SK-N-SH treated with all-trans-retinoic acid at 6 μM for 48 hours (cell line): ENCODE measurements at regions not wholly inside any gene's neighbourhood (a gene's known extent, or its start where the extent isn't known, plus 50 kb on each side); places are given as distances from the start of the nearest gene placed in this dataset.

Experiments used
- ATAC-seq: fragments of 200-7000 bp; cut with Tn5 transposase; 3 replicates; pipeline ENCODE4 v1.9.1; 2020; ENCODE audit warnings: mild to moderate bottlenecking, moderate library complexity
- ARNTL ChIP-seq: fragments of 450-650 bp; formaldehyde crosslinking; IDR thresholded peaks from 2 replicates; pipeline ENCODE4 v1.5.0; 2020; ENCODE audit warnings: low read depth, mild to moderate bottlenecking, moderate library complexity, borderline replicate concordance
- BACH2 ChIP-seq: fragments of 250-450 bp; sonication (Bioruptor Pico); IDR thresholded peaks from 2 replicates; pipeline ENCODE4 v1.9.0; 2021; ENCODE audit warnings: mild to moderate bottlenecking, borderline replicate concordance
- CSDC2 ChIP-seq: fragments of 250-450 bp; sonication (Bioruptor Pico); IDR thresholded peaks from 2 replicates; pipeline ENCODE4 v1.5.0; 2020; ENCODE audit warnings: mild to moderate bottlenecking, moderate library complexity
- CSRNP3 ChIP-seq: fragments of 250-450 bp; sonication (Bioruptor Pico); IDR thresholded peaks from 2 replicates; pipeline ENCODE4 v1.5.1; 2021; ENCODE audit warnings: mild to moderate bottlenecking, moderate library complexity
- ESRRG ChIP-seq: fragments of 250-450 bp; sonication (Bioruptor Pico); IDR thresholded peaks from 2 replicates; pipeline ENCODE4 v1.6.1; 2021; ENCODE audit warnings: mild to moderate bottlenecking
- GLIS3 ChIP-seq: fragments of 250-450 bp; sonication (Bioruptor Pico); IDR thresholded peaks from 2 replicates; pipeline ENCODE4 v1.5.0; 2020; ENCODE audit warnings: mild to moderate bottlenecking, moderate library complexity
- ISL1 ChIP-seq: fragments of 250-450 bp; sonication (Bioruptor Pico); IDR thresholded peaks from 2 replicates; pipeline ENCODE4 v2.1.2; 2022; ENCODE audit warnings: mild to moderate bottlenecking, moderate library complexity
- PATZ1 ChIP-seq: fragments of 250-450 bp; sonication (Bioruptor Pico); IDR thresholded peaks from 2 replicates; pipeline ENCODE4 v1.8.0; 2020; ENCODE audit warnings: mild to moderate bottlenecking, moderate library complexity, borderline replicate concordance
- POU6F1 ChIP-seq: fragments of 250-450 bp; sonication (Bioruptor Pico); IDR thresholded peaks from 2 replicates; pipeline ENCODE4 v1.8.0; 2021; ENCODE audit warnings: low read depth, mild to moderate bottlenecking, moderate library complexity, borderline replicate concordance
- PPARA ChIP-seq: fragments of 250-450 bp; sonication (Bioruptor Pico); IDR thresholded peaks from 2 replicates; pipeline ENCODE4 v1.5.0; 2020; ENCODE audit warnings: mild to moderate bottlenecking, borderline replicate concordance
- RARB ChIP-seq: fragments of 250-450 bp; sonication (Bioruptor Pico); IDR thresholded peaks from 2 replicates; pipeline ENCODE4 v1.8.0; 2021; ENCODE audit warnings: mild to moderate bottlenecking, moderate library complexity
- SNAI2 ChIP-seq: fragments of 250-450 bp; sonication (Bioruptor Pico); IDR thresholded peaks from 2 replicates; pipeline ENCODE4 v1.5.0; 2020; ENCODE audit warnings: mild to moderate bottlenecking, moderate library complexity
- TCF4 ChIP-seq: fragments of 250-450 bp; sonication (Bioruptor Pico); IDR thresholded peaks from 2 replicates; pipeline ENCODE4 v1.8.0; 2021; ENCODE audit warnings: mild to moderate bottlenecking, moderate library complexity, borderline replicate concordance
- TOX ChIP-seq: fragments of 250-450 bp; sonication (Bioruptor Pico); IDR thresholded peaks from 2 replicates; pipeline ENCODE4 v1.8.0; 2021; ENCODE audit warnings: mild to moderate bottlenecking, moderate library complexity, borderline replicate concordance
- TSHZ2 ChIP-seq: fragments of 250-450 bp; sonication (Bioruptor Pico); IDR thresholded peaks from 2 replicates; pipeline ENCODE4 v1.5.0; 2020; ENCODE audit warnings: mild to moderate bottlenecking, moderate library complexity
- ZC3H10 ChIP-seq: fragments of 250-450 bp; sonication (Bioruptor Pico); IDR thresholded peaks from 2 replicates; pipeline ENCODE4 v1.5.1; 2021; ENCODE audit warnings: mild to moderate bottlenecking, moderate library complexity
- ZFP3 ChIP-seq: fragments of 250-450 bp; sonication (Bioruptor Pico); IDR thresholded peaks from 2 replicates; pipeline ENCODE4 v1.5.0; 2020; ENCODE audit warnings: mild to moderate bottlenecking, moderate library complexity
- ZFP30 ChIP-seq: fragments of 450-650 bp; formaldehyde crosslinking; IDR thresholded peaks from 2 replicates; pipeline ENCODE4 v1.5.0; 2022; ENCODE audit warnings: mild to moderate bottlenecking, moderate library complexity
- ZNF565 ChIP-seq: fragments of 450-650 bp; formaldehyde crosslinking; conservative IDR thresholded peaks from 2 replicates; pipeline ENCODE4 v1.5.0; 2020; ENCODE audit warnings: low read depth, mild to moderate bottlenecking, moderate library complexity
- ZNF70 ChIP-seq: fragments of 450-650 bp; formaldehyde crosslinking; IDR thresholded peaks from 2 replicates; pipeline ENCODE4 v1.5.0; 2020; ENCODE audit warnings: mild to moderate bottlenecking, moderate library complexity

GRCh38 chr11:26862801-26863200 lies 131.1 kb upstream of the FIBIN start:
- TF ChIP-seq ZC3H10 (CRISPR knock-in tag) (no peak), PATZ1 (no peak), RARB (no peak), ZNF70 (no peak), ESRRG (CRISPR knock-in tag) (no peak), SNAI2 (CRISPR knock-in tag) (no peak), TCF4 (CRISPR knock-in tag) (no peak), ZFP30 (no peak), TOX (CRISPR knock-in tag) (no peak), ZNF565 (CRISPR knock-in tag) (no peak), ISL1 (CRISPR knock-in tag) (no peak), POU6F1 (CRISPR knock-in tag) (no peak)
- ATAC-seq: no peak

GRCh38 chr11:26865703-26866102 lies 128.2 kb upstream of the FIBIN start:
- ATAC-seq: no peak
- TF ChIP-seq ISL1 (CRISPR knock-in tag) (no peak), ZC3H10 (CRISPR knock-in tag) (no peak), TSHZ2 (no peak), BACH2 (CRISPR knock-in tag) (no peak), ZFP30 (no peak)

GRCh38 chr11:26867286-26867685 lies 126.6 kb upstream of the FIBIN start:
- TF ChIP-seq GLIS3 (CRISPR knock-in tag) (no peak), PPARA (no peak), ISL1 (CRISPR knock-in tag) (no peak), CSRNP3 (CRISPR knock-in tag) (no peak), ARNTL (CRISPR knock-in tag) (no peak), RARB (no peak), CSDC2 (no peak), ZFP3 (no peak), SNAI2 (CRISPR knock-in tag) (no peak), ZNF70 (no peak), TSHZ2 (no peak), TCF4 (CRISPR knock-in tag) (no peak)
- ATAC-seq: no peak
